ENCODE measurements at regions not wholly inside any gene's neighbourhood (a gene's known extent, or its start where the extent isn't known, plus 50 kb on each side); places are given as distances from the start of the nearest gene placed in this dataset.

GRCh38 chr5:107291866-107292265 lies 378.9 kb downstream of the EFNA5 start:
- no peak for DNase-seq

- no peak for DNase-seq
Measured at GRCh38 chr5:107290780-107291398, 379.8 kb downstream of the EFNA5 start.

- DNase-seq = no peak
Measured at GRCh38 chr5:107289030-107289714, 381.6 kb downstream of the EFNA5 start.

- DNase-seq = no peak
Measured at GRCh38 chr5:107286447-107287098, 384.2 kb downstream of the EFNA5 start.

- DNase-seq = no peak
Measured at GRCh38 chr5:107285772-107286171, 385.0 kb downstream of the EFNA5 start.

- DNase-seq = no peak
Measured at GRCh38 chr5:107284822-107285525, 385.8 kb downstream of the EFNA5 start.

- no peak for DNase-seq
Measured at GRCh38 chr5:107282061-107282460, 388.7 kb downstream of the EFNA5 start.

GRCh38 chr5:107278774-107279173 lies 392.0 kb downstream of the EFNA5 start:
- no peak for DNase-seq

GRCh38 chr5:107277485-107278125 lies 393.1 kb downstream of the EFNA5 start:
- DNase-seq = no peak

GRCh38 chr5:107275333-107275732 lies 395.4 kb downstream of the EFNA5 start:
- DNase-seq = no peak

GRCh38 chr5:107274571-107274970 lies 396.2 kb downstream of the EFNA5 start:
- DNase-seq = no peak

GRCh38 chr5:107272954-107273353 lies 397.8 kb downstream of the EFNA5 start:
- no peak for DNase-seq

GRCh38 chr5:107272509-107272908 lies 398.2 kb downstream of the EFNA5 start:
- DNase-seq = no peak

GRCh38 chr5:107271682-107272350 lies 398.9 kb downstream of the EFNA5 start:
- DNase-seq = no peak

GRCh38 chr5:107270561-107270960 lies 400.2 kb downstream of the EFNA5 start:
- no peak for DNase-seq

- no peak for DNase-seq
Measured at GRCh38 chr5:107269678-107270077, 401.1 kb downstream of the EFNA5 start.

GRCh38 chr5:107269256-107269655 lies 401.5 kb downstream of the EFNA5 start:
- no peak for DNase-seq

GRCh38 chr5:107268241-107268640 lies 402.5 kb downstream of the EFNA5 start:
- DNase-seq = no peak

GRCh38 chr5:107266100-107266499 lies 404.6 kb downstream of the EFNA5 start:
- DNase-seq = no peak

GRCh38 chr5:107265193-107265592 lies 405.5 kb downstream of the EFNA5 start:
- no peak for DNase-seq

- DNase-seq = peak; percentile 17
Measured at GRCh38 chr5:107263387-107264018, 407.2 kb downstream of the EFNA5 start.

Data from central memory CD4-positive, alpha-beta T cell (primary cell).